ENCODE measurements at regions not wholly inside any gene's neighbourhood (a gene's known extent, or its start where the extent isn't known, plus 50 kb on each side); places are given as distances from the start of the nearest gene placed in this dataset.

GRCh38 chr3:81326245-81326644 lies 435.2 kb downstream of the GBE1 start:
- H3K27me3 ChIP-seq = no peaks in the 10 kb centered on the region
- WGBS, 4 donors = 80 to 87% (median 85%) methylated on average over 8 of the region's 8 CpGs
- TF ChIP-seq CTCF (IDR thresholded peaks at IDR 0.05) (no peak), POLR2A (IDR thresholded peaks at IDR 0.05) (no peak)
- no peak overlapping the region for H3K4me3 ChIP-seq
- no peaks in the 10 kb centered on the region for H3K9me3 ChIP-seq
- no peak overlapping the region for H3K27ac ChIP-seq
- no peaks in the 10 kb centered on the region for H3K36me3 ChIP-seq
- intact Hi-C loops (cut with DNase I) = no loop called here
- DNase-seq = no peak
- no peak for ATAC-seq
- no peaks in the 10 kb centered on the region for H3K4me1 ChIP-seq

GRCh38 chr3:81320862-81321261 lies 440.6 kb downstream of the GBE1 start:
- no peaks in the 10 kb centered on the region for H3K36me3 ChIP-seq
- TF ChIP-seq CTCF (IDR thresholded peaks at IDR 0.05) (no peak), POLR2A (IDR thresholded peaks at IDR 0.05) (no peak)
- H3K27ac ChIP-seq = no peak overlapping the region
- DNase-seq = no peak
- ATAC-seq = no peak
- H3K9me3 ChIP-seq = no peaks in the 10 kb centered on the region
- H3K4me3 ChIP-seq = no peak overlapping the region
- no peaks in the 10 kb centered on the region for H3K27me3 ChIP-seq
- no peaks in the 10 kb centered on the region for H3K4me1 ChIP-seq
- intact Hi-C loops (cut with DNase I) = no loop called here

GRCh38 chr3:81315030-81315429 lies 446.4 kb downstream of the GBE1 start:
- ATAC-seq (no peak), DNase-seq (no peak)
- intact Hi-C loops (cut with DNase I) = no loop called here
- TF ChIP-seq POLR2A (IDR thresholded peaks at IDR 0.05) = no peak
- TF ChIP-seq CTCF (IDR thresholded peaks at IDR 0.05) = no peak
- no peak overlapping the region for H3K27ac ChIP-seq
- H3K9me3 ChIP-seq = no peaks in the 10 kb centered on the region
- no peaks in the 10 kb centered on the region for H3K36me3 ChIP-seq
- no peak overlapping the region for H3K4me3 ChIP-seq
- no peaks in the 10 kb centered on the region for H3K4me1 ChIP-seq
- no peaks in the 10 kb centered on the region for H3K27me3 ChIP-seq

GRCh38 chr3:81311321-81311720 lies 450.1 kb downstream of the GBE1 start:
- intact Hi-C loops (cut with DNase I) = no loop called here
- Histone ChIP-seq H3K27me3 (no peaks in the 10 kb centered on the region), H3K36me3 (no peaks in the 10 kb centered on the region), H3K9me3 (no peaks in the 10 kb centered on the region), H3K4me1 (no peaks in the 10 kb centered on the region), H3K4me3 (no peak overlapping the region), H3K27ac (no peak overlapping the region)
- ATAC-seq (no peak), DNase-seq (no peak)
- TF ChIP-seq CTCF (IDR thresholded peaks at IDR 0.05) (no peak), POLR2A (IDR thresholded peaks at IDR 0.05) (no peak)

Measured in heart left ventricle (tissue), 16 donors.